GM19438 (cell line): ENCODE measurements at regions not wholly inside any gene's neighbourhood (a gene's known extent, or its start where the extent isn't known, plus 50 kb on each side); places are given as distances from the start of the nearest gene placed in this dataset.

ENCODE experiments used
- ATAC-seq: cut with Tn5 transposase; IDR thresholded peaks from one replicate; pipeline ENCODE4 v1.9.1; 2021; ENCODE audit warnings: low read depth; ENCODE audit not compliant: unreplicated experiment

DNA sequence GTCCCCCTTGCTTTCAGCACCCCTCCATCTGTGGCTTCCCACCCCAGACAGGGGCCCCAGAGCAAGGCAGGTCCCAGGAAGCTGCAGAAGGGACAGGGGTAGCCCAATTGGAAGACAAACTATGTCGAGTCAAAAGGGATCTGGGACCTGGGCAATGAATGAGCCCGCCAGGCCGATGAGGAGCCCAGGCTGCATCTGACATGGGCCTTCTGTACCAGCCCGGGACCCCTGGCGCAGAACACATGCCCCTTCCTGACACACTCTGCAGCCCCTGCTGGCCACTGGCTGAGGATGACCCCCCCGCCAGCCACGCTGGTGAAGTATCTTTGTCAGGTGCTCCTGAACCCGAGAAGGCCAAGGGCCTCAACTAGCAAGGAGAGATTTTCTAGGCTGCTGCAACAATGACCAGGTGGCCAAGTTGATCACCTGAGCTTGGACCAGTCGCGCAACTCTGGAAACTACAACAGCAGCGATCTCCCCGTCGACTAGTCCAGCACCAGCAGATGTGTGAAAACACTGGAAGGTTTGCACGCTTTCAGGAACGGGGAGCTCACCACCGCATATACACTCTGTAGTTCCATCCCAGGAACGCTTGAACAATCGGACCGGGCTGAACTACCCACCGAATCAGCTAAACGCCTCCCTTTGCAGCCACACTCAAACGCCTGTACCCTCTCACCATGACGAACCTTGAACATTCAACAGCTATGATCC lies 119.0 kb downstream of the NCOR2 start:
- no peak for ATAC-seq

DNA sequence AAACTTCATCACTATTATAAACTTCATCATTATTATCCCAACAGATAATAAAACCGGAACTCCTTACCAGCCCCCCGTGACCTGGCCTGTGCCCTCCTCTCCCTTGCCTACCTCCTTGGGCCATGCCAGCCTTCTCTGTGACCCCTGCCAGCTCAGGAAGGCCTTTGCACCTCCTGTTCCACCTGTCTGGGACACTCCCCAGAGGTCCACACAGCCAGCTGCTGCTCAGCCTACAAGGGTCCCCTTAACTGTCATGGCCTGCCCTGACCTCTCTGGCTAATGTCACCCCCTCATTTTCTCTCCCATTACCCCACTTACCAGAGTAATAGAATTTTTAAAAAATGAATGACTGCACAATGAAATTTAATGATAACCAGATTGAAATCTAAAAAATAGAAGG lies 121.0 kb downstream of the NCOR2 start:
- no peak for ATAC-seq

DNA sequence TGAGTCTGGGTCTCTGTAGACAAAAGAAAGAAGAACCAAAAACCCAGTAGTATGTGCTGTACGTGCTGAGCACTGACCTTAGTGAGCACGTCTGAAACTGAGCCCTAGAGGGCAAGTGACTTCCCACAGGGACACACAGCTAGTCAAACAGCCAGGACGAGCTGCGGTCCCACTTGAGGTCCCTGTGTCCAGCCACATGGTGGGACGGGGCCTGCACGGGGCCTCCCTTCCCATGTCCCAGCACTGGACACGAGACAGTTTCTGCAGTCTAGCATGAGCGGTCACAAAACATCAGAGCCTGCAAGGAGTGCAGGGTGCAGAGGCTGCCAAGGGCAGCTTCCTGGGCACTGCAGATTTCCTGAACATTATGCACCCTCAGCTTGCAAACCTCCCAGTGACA lies 121.6 kb downstream of the NCOR2 start:
- no peak for ATAC-seq

DNA sequence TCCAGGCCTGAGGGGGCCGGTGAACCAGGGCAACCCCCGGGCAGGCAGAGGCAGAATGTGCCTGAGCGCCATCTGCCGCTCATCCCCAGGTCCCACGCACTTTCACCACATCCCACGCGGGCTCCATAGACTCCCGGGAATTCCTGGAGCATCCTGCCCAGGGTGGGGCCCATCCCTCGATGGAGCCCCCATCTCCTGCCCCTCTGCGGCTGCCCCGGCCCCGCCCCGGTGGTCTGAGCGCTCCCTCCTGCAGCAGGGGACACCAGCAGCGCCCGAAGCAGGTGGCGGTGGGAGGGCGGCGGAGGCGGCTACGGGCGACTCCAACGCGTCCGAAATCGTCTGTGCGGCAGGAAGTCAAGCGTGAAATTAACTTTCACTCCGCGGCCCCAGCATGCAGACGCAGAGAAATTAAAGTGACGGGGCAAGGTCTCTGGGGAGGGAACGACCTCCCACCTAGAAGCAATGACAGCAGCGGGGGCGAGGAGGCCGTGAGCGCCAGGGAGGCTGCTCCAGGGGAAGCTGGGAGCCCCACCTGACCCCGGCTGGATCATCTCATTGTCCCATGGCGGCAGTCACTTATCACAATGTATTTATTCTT lies 122.2 kb downstream of the NCOR2 start:
- no peak for ATAC-seq

DNA sequence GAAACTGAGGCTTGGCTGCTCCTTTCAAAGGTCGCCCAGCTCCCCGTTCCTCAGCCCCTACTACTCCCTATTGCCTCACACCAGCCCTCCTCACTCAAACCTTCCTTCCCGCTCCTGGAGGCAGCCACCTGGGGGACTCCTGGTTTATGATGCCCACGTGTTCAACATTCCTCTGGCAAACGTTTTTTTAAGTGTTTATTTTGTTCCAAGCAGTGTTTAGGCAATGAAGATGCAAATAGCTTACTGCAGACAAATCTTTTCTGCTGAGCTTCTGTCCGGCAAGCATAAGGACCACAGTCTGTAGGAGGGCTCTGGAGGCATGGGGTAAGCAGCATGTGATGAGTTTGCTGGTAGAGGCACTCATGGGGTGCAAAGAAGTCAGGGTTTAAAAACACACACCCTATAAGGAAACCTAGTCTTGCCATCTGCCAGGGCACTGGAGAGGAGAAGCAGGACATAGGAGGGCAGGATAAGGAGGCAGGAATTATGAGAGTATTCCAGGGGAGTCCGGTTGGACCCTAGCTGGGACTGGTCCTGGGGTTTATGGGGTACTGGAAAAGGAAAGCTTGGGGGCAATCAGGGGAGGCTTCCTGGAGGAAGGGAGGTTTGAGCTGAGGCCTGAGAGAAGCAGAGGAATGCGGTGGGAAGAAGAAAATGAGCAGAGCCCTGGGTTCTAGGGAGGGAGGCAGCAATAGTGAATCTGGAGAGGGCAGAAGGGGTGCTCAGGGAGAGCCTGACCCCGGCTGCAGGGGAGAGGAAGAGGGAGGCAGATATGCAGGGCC lies 123.3 kb downstream of the NCOR2 start:
- ATAC-seq = no peak

DNA sequence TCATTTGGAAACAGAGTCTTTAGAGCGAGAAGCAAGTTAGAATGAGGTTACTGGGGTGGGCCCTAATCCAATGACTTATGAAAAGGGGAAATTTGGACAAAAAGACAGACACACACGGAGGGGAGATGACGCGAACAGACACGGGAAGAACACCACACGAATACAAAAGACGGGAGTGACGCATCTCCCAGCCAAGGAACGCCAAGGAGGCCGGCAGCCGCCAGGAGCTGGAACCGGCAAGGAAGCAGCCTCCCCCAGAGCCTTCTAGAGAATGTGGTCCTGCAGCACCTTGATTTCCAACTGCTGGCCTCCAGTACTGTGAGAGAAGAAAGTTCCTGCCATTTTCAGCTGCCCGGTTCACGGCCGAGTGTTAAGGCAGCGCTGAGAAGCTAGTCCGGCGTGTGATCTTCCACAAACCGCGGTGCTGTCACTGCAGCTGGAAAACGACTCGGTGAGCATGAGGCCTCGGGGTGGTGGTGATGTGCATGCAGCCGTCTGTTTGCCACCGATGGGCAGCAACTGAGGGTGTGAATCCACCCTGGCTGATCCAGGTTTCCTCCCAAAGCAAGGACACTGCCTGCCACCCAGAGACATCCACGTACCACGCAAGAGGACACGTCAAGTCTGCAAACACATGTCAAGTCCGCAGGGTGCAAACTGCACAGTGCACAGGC lies 124.5 kb downstream of the NCOR2 start:
- ATAC-seq = no peak

DNA sequence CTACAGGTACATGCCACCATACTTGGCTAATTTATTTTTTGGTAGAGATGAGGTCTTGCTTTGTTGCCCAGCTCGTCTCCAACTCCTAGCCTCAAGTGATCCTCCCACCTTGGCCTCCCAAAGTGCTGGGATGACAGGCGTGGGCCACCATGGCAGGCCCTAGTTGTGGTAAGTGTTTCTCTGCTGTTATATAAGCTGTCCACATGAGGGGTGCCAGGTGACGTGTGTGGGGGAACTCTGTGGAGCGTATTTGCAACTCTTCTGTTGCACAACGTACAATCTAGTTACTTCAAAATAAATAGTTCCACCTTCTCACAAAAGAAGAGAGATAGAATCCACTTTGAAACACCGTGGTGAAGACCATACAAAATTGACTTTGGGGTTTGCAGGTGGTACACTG lies 125.1 kb downstream of the NCOR2 start:
- no peak for ATAC-seq

DNA sequence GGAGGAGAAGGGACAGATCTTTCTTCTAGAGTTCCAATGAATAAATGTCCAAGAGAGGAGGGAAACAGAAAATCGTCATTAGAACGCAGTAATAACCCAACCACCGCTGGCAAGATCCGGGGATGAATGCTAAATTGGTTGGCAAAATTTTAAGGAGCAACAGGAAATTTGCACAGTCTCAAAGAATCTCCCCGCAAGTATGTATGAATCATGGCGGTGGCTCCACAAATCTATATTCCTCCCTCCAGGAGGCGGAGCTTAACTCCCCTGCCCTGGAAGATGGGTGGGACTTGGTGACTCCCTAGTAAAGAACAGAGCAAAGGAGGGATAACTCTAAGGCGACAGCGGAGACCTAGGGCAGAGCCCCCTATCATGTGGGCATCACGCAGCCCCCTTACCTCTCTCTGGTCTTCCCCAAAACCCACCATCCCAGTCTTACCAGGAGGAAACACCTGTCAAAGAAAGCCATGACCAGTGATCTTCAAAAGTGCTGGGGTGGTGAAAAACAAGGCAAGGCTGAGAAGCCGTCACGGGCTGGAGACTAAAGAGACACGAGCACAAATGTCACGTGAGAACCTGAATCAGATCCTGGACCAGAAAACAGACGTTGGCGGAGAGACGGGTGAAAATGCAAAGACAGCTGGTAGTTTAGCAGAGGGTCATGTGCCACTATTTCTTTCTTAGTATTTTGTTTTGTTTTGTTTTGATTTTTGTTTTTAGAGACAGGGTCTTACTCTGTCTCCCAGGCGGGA lies 125.8 kb downstream of the NCOR2 start:
- ATAC-seq = no peak

DNA sequence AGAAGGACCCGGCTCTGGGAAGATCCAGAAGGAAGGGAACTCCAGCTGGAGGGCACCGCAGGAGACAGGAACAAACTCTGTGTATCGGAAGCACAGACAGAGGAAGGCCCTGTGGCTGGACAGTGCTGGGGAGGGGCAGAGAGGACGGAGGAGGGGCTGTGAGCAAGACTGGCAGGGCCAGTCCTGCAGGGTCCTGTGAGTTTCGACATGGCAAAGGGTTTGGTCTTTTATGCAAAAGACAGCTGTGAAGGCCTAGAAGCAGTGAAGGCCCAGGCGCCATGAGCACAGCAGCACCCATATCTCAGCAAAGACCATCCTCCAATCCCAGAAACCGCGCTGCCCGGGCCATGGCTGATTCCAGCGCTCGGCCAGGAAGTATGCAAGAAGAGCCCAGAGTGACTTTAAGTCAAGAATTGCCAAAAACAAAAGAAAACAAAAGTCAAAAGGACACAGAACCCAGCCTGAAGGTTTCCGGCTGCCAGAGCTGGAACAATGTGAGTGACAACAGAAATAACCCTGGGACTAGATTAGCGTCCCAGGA lies 126.5 kb downstream of the NCOR2 start:
- no peak for ATAC-seq

DNA sequence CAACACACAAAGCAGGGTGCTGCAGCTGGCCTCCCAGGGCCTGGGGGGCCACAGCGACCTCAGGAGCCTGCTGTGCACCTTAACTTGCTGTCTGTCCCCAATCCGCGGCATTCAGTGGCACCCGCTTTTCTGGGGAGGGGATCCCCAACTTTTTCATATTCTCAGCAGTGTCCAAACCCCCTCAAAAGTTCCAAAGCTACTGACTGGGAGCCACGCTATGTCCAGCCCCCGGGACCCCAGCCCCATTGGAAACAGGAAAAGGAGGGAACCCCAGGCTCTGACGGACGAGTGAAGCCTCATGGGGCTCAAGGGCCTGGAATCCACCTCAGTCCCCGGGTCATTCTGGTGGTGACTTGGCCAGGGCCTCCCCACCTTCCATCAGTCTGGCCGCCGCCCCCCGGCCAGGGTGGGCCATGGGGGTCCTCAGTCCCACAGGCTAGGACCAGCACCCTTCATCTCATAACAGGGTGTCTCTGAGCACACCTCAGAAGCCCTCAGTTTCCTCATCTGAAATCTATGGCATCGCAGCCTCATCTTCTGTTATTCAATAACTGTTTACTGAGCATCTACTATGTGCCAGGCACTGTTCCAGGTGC lies 127.3 kb downstream of the NCOR2 start:
- no peak for ATAC-seq

DNA sequence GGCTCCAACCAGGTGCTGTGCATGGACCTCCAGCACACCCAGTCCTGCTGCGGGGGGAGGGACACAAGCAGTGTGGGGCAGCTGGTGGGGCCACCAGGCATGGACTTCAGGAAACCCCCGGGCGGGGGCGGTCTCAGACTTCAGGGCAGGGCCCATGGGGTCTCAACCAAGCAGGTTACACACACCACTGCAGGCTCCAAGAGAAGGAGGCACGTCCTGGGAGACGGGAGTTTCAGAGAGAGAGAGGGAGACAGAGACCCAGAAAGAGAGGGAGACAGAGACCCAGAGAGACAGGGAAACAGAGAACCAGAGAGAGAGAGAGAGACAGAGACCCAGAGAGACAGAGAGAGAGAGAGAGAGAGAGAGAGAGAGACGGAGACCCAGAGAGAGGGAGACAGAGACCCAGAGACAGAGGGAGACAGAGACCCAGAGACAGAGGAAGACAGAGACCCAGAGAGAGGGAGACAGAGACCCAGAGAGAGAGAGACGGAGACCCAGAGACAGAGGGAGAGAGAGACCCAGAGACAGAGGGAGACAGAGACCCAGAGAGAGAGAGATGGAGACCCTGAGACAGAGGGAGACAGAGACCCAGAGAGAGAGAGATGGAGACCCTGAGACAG lies 128.9 kb downstream of the NCOR2 start:
- no peak for ATAC-seq

DNA sequence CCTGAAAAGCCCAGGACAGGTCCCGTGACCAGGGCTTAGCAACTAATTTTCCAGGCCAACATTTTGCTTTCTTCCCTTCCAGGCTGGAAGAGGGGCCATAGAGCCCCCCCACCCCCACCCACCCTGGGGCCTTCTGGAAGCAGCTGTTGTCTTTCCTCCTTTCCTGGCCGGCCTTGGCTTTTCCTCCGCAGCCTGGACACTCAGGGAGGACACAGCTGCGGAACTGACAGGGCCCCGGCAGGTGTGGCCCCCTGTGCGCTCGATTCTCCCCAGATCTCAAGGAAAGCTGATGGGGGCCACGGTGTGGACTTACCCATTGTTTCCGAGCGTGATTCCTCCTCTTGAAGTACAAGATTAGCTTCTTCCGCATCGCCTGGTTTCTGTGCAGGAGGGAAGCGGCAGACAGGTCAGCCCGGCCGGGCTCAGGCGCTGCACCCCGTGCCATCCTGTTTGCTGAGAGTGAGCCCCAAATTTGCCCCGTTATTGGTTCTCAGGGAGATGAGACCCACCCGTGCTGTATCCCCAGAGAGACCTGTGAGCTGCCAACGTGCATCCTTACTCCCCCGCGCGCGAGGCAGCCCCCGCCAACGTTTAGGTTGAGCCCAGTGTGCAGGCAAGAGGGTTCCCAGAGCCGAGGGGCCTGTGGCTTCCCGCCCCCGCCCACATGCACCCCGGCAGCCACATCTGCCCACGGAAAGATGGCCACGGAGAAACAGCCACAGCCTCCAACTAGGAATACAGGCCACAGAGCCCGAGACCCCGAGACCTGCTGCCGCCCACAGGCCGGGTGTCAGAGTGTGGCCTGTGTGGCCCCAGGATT lies 129.6 kb downstream of the NCOR2 start:
- ATAC-seq = no peak

DNA sequence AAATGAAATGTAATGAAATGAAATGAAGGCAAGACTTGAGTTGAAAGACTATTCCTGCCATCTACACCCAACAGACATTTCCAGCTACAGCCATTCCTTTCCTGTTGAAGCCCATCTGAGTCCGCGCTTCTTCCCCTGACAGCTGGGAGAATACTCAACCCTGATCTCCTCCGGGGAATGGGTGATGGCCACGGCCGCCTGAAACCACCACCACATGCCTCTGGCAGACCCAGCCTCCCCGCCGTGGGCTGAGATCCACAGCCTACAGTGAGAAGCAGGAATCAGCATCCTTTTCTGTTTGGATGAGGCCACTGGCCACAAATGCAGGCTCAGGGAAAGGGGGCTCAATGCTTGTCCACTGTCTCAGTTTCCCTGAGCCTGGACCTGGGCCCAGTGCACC lies 130.3 kb downstream of the NCOR2 start:
- ATAC-seq = no peak

DNA sequence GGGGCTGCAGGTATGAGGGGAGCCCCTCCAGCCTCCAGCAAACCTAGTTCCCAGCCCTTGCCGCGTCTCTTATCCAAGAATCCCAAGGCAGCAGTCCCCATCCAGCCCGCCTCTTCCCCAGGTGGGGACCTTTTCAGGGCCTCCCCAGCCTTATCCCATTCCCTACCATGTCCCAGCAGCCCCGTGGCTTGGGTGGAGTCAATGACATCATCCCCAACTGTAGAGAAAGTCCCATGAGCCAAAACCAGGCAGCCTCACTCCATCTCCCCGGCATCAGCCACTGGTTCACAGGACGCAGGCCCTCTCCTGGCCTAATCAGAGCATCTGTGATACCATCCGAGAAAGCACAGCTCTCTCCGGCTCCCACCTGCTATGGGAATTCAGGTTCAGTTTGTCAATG lies 131.0 kb downstream of the NCOR2 start:
- ATAC-seq = no peak

DNA sequence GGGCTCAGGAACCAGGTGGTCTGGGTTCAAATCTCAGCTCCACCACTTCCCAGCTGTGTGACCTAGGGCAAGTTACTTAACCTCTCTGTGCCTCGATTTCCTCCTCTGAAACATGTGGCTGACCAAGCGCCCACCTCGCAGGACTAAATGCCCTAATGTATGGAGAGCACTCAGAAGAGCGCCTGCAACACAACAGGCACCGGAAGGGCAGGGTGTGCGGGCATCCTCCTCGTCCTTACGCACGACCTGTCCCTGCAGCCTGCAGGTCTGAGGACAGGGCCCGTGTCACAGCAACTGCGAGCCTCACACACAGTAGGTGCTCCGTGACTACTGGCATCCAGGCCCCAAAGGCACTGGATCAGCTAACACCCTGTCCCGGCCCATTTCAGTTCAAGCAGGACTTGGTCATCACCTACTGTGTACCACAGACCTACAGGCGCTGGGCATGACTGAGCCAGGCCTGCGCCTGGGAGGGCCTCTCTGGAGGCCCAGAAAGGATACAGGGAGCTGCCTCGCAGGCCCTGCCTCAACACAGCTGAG lies 131.5 kb downstream of the NCOR2 start:
- no peak for ATAC-seq

DNA sequence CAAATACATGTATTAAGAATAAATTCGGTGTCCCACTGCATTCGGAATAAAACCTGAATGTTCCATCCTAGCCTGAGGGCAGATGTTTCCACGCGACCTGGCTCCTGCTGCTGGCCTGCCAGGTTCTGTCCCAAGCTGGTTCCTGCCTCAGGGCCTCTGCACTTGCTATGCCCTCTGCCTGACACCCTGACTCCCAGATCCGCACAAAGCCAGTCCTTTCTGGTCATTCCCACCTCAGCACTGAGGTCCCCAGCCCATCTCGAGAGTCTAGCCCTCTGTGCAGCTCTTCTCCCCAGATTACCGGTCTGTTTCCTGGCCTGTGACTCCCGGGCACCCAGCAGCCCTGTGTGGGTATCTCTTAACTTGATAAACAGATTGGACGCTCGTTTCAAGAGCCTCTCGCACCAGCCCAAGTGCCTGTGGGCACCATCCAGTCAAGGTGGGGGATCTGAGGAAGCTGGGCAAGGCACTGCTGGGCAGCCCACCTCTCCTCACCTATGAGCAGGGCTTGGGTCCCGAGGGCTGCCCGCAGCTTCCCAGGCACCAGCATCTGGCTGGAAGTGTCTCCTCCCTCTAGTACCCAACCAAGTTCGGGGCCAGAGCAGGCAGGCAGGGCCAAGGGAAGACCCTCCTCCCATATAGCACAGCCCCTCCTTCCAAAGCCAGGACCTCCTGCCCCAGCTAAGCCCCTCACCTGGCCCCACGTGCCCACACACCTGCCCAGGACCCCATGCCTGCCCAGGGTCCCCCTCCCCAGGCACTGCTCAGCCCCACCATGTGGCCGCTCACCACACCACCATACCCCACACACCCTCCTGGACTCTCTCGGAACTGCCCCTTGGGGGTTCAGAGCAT lies 132.2 kb downstream of the NCOR2 start:
- ATAC-seq = no peak

DNA sequence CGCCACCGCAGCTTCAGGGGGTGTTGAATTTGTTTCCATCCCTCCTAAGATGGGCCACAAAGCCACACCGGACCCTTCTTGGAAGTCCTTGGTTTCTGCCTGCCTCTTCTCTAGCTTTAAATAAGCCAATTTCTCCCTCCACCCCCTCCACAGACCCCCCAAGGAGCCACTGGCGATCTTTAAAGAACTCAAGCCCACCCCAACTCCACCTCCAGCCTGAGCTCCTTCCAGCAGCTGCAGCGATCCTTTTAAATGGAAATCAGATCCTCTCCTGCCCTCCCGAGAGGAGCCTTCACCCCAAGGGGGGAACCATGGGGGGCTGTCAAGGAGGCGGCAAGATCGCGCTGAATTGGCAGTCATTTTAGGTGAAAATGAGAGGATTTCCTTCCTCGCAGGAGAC lies 133.1 kb downstream of the NCOR2 start:
- ATAC-seq = no peak

DNA sequence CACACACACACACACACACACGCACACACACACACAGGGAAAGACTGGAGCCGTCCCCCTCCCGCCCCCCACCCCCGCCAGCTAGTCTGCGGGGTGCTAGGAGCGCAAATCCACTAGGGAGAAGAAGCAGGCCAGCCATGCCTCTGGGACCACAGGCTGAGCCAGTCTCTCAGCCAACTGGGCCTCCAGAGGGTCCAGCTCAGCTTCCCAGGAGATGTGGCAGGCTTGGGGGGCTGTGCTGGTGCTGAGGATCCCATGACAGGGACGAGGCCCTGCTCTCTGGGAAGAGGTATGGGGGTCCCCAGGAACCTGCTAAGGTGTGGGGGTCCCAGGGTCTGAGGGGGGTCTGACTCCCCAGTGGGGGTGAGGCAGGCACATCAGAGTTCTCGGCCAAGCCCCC lies 133.5 kb downstream of the NCOR2 start:
- no peak for ATAC-seq
